Smooth muscle cell (in vitro differentiated cells): ENCODE measurements at regions not wholly inside any gene's neighbourhood (a gene's known extent, or its start where the extent isn't known, plus 50 kb on each side); places are given as distances from the start of the nearest gene placed in this dataset.

Experiments
- DNase-seq: peaks from one replicate; lab custom pipeline; 2025; ENCODE audit not compliant: unreplicated experiment; lab: John Stamatoyannopoulos, UW
- H2AFZ ChIP-seq: fragments of 200-600 bp; sonication (generic); 2 replicates; pipeline ENCODE4 v1.6.0; 2016; ENCODE audit warnings: antibody characterized with exemption, low read depth, mild to moderate bottlenecking
- H3F3A ChIP-seq: fragments of 200-600 bp; sonication (generic); 2 replicates; pipeline ENCODE4 v1.6.0; 2017; ENCODE audit warnings: antibody characterized with exemption, low read depth
- H3K27ac ChIP-seq: fragments of 200-600 bp; sonication (generic); 2 replicates; pipeline ENCODE4 v1.5.1; 2016; ENCODE audit warnings: low read depth, mild to moderate bottlenecking
- H3K27me3 ChIP-seq: fragments of 200-600 bp; sonication (generic); 2 replicates; pipeline ENCODE4 v1.6.1; 2016; ENCODE audit warnings: low read depth, mild to moderate bottlenecking
- H3K36me3 ChIP-seq: fragments of 200-600 bp; sonication (generic); 2 replicates; pipeline ENCODE4 v1.5.1; 2016; ENCODE audit warnings: low read depth
- H3K4me1 ChIP-seq: fragments of 200-600 bp; sonication (generic); 2 replicates; pipeline ENCODE4 v1.5.1; 2016; ENCODE audit warnings: low read depth
- H3K4me2 ChIP-seq: fragments of 200-600 bp; sonication (generic); 2 replicates; pipeline ENCODE4 v1.6.0; 2016; ENCODE audit warnings: mild to moderate bottlenecking
- H3K4me3 ChIP-seq: fragments of 200-600 bp; sonication (generic); 2 replicates; pipeline ENCODE4 v1.5.1; 2016; ENCODE audit warnings: mild to moderate bottlenecking
- H3K79me2 ChIP-seq: fragments of 200-600 bp; sonication (generic); 2 replicates; pipeline ENCODE4 v1.6.0; 2016; ENCODE audit warnings: low read depth, mild to moderate bottlenecking
- H3K9ac ChIP-seq: fragments of 200-600 bp; sonication (generic); 2 replicates; pipeline ENCODE4 v1.6.0; 2016; ENCODE audit warnings: low read depth
- H3K9me3 ChIP-seq: fragments of 200-600 bp; sonication (generic); replicated peaks from 2 replicates; pipeline ENCODE4 v1.5.1; 2016; ENCODE audit warnings: low read depth
- H4K20me1 ChIP-seq: fragments of 200-600 bp; sonication (generic); 2 replicates; pipeline ENCODE4 v1.6.0; 2016; ENCODE audit warnings: low read depth
- CTCF ChIP-seq: fragments of 200-600 bp; sonication (generic); IDR thresholded peaks from 2 replicates; pipeline ENCODE4 v1.5.1; 2017; ENCODE audit warnings: borderline replicate concordance, mild to moderate bottlenecking, antibody characterized with exemption; ENCODE audit not compliant: insufficient read depth, poor library complexity, severe bottlenecking
- WGBS: methylation state at CpG from one replicate; pipeline ENCODE4 v1.1.7; 2016; ENCODE audit warnings: low lambda C conversion rate; 5-methylcytosine and 5-hydroxymethylcytosine counted together

GRCh38 chr4:177508662-177509061 is 66.4 kb upstream of the AGA start:
- Histone ChIP-seq H3K27me3 (no peaks in the 10 kb centered on the region), H3K4me2 (no peak overlapping the region), H3K79me2 (no peaks in the 10 kb centered on the region), H3K27ac (no peak overlapping the region), H3F3A (no peaks in the 10 kb centered on the region), H4K20me1 (no peaks in the 10 kb centered on the region), H3K4me1 (no peaks in the 10 kb centered on the region), H3K9ac (no peak overlapping the region), H3K4me3 (no peak overlapping the region), H3K9me3 (no peaks in the 10 kb centered on the region), H3K36me3 (no peaks in the 10 kb centered on the region), H2AFZ (no peak overlapping the region)
- TF ChIP-seq CTCF = no peak
- DNase-seq = no peak
- WGBS = 91% methylated on average over 6 of the region's 6 CpGs

GRCh38 chr4:177509226-177509745 is 67.0 kb upstream of the AGA start:
- Histone ChIP-seq H4K20me1 (no peaks in the 10 kb centered on the region), H3K9ac (no peak overlapping the region), H3K36me3 (no peaks in the 10 kb centered on the region), H3K4me1 (no peaks in the 10 kb centered on the region), H3K27ac (no peak overlapping the region), H3F3A (no peaks in the 10 kb centered on the region), H2AFZ (no peak overlapping the region), H3K9me3 (no peaks in the 10 kb centered on the region), H3K4me3 (no peak overlapping the region), H3K27me3 (no peaks in the 10 kb centered on the region), H3K4me2 (no peak overlapping the region), H3K79me2 (no peaks in the 10 kb centered on the region)
- TF ChIP-seq CTCF = no peak
- DNase-seq = no peak
- 90% methylated on average over 2 of the region's 2 CpGs for WGBS

- H3K27me3 ChIP-seq = no peaks in the 10 kb centered on the region
- H3K4me3 ChIP-seq = no peak overlapping the region
- 62% methylated on average over 3 of the region's 3 CpGs for WGBS
- no peak for DNase-seq
- no peaks in the 10 kb centered on the region for H3F3A ChIP-seq
- H3K4me2 ChIP-seq = no peak overlapping the region
- H3K27ac ChIP-seq = peak overlapping the region; percentile 28
- no peak overlapping the region for H2AFZ ChIP-seq
- TF ChIP-seq CTCF = no peak
- H3K79me2 ChIP-seq = no peaks in the 10 kb centered on the region
- H3K9ac ChIP-seq = no peak overlapping the region
- no peaks in the 10 kb centered on the region for H4K20me1 ChIP-seq
- H3K4me1 ChIP-seq = no peaks in the 10 kb centered on the region
- no peaks in the 10 kb centered on the region for H3K36me3 ChIP-seq
- H3K9me3 ChIP-seq = no peaks in the 10 kb centered on the region
Observed at GRCh38 chr4:177511611-177512010, 69.4 kb upstream of the AGA start.

GRCh38 chr4:177512646-177513045 is 70.4 kb upstream of the AGA start:
- Histone ChIP-seq H3K9ac (no peak overlapping the region), H3K79me2 (no peaks in the 10 kb centered on the region), H3K4me2 (no peak overlapping the region), H3K9me3 (no peaks in the 10 kb centered on the region), H3K4me3 (no peak overlapping the region), H3K27me3 (no peaks in the 10 kb centered on the region), H3K27ac (no peak overlapping the region), H4K20me1 (no peaks in the 10 kb centered on the region), H3K4me1 (no peaks in the 10 kb centered on the region), H3K36me3 (no peaks in the 10 kb centered on the region), H3F3A (no peaks in the 10 kb centered on the region), H2AFZ (no peak overlapping the region)
- TF ChIP-seq CTCF = no peak
- no peak for DNase-seq
